Kidney (tissue), 13 donors: ENCODE measurements at regions not wholly inside any gene's neighbourhood (a gene's known extent, or its start where the extent isn't known, plus 50 kb on each side); places are given as distances from the start of the nearest gene placed in this dataset.

Experiments used
- DNase-seq, 5 donors: peaks; one replicate each; pipeline ENCODE4 v3.0.0-alpha.2; 2013 to 2020
- FAIRE-seq: peaks from 2 replicates; lab custom pipeline; 2012; peaks lifted over from hg19 to GRCh38; lab: Jason Lieb, UNC
- H3K27ac ChIP-seq, 2 donors: one replicate each; pipeline ENCODE4 v1.7.0; 2013; ENCODE audit warnings: low read depth in 2 of 2, low read length in 2 of 2, inconsistent platforms in 1 of 2
- H3K27me3 ChIP-seq: one replicate; pipeline ENCODE4 v1.7.1; 2013; ENCODE audit warnings: low read length, inconsistent platforms; ENCODE audit not compliant: control insufficient read depth, insufficient read depth
- H3K36me3 ChIP-seq, 3 donors: one replicate each; pipeline versions ENCODE4 v1.7.0 to v1.7.1; 2013; ENCODE audit warnings: low read length in 3 of 3, control low read depth in 1 of 3, inconsistent platforms in 1 of 3; ENCODE audit not compliant: insufficient read depth in 3 of 3, control insufficient read depth in 2 of 3
- H3K4me1 ChIP-seq, 3 donors: one replicate each; pipeline versions ENCODE4 v1.7.0 to v1.7.1; 2013; ENCODE audit warnings: low read length in 3 of 3, inconsistent platforms in 1 of 3, low read depth in 1 of 3; ENCODE audit not compliant: control insufficient read depth in 2 of 3, insufficient read depth in 2 of 3
- H3K4me3 ChIP-seq, 3 donors: one replicate each; pipeline versions ENCODE4 v1.7.0 to v1.8.1; 2013; ENCODE audit warnings: low read length in 3 of 3, control low read depth in 1 of 3, inconsistent platforms in 1 of 3
- H3K9ac ChIP-seq, 3 donors: one replicate each; pipeline versions ENCODE4 v1.7.0 to v1.7.1; 2013; ENCODE audit warnings: low read length in 3 of 3, control low read depth in 1 of 3, inconsistent platforms in 1 of 3
- H3K9me3 ChIP-seq, 3 donors: one replicate each; pipeline versions ENCODE4 v1.7.0 to v1.7.1; 2013; ENCODE audit warnings: low read length in 3 of 3, control low read depth in 1 of 3, inconsistent platforms in 1 of 3; ENCODE audit not compliant: control insufficient read depth in 2 of 3, insufficient read depth in 1 of 3
- intact Hi-C: fragments of 100-400 bp; cut with DNase I; formaldehyde crosslinking; loops from one replicate; pipeline ENCODE4 v1.11.1; 2022
- TF ChIP-seq, protein P1 (sequence below): IDR thresholded peaks from 3 replicates; pipeline ENCODE4 v1.5.1; 2012; ENCODE audit warnings: mild to moderate bottlenecking, moderate library complexity, borderline replicate concordance; ENCODE audit not compliant: insufficient read depth; ENCODE audit errors: extremely low read depth
- donor health status: control.
- donor health status: control.
- donor health status: control.
- donor health status: control.
- donor health status: control.
- donor health status: DM: yes; HTN: yes; CAD: no.
- donor health status: Normal renal cell carcinoma (clear cell type).

DNA sequence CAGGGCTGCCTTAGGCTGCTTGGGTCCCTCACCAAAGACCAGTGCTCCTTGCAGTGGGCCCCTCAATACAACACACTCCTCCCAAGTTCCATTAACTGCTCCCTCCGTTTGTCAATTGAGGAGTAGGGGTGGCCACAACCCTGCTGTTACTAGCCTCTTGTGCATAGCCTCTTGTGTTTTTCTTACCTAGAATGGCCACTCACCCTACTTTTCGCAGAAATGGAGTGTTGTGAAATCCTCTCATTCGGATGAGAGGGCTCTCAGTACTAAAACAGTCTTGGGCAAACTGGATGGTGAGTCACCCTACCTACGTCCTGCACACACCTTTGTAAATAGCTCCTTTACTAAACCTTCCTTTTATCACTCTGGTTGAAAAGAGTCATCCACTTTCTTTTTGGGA is 253.9 kb downstream of the OSR1 start:
- no peaks in the 10 kb centered on the region for H3K4me1 ChIP-seq
- H3K4me3 ChIP-seq, result no peak overlapping the region
- TF ChIP-seq, protein P1, sequence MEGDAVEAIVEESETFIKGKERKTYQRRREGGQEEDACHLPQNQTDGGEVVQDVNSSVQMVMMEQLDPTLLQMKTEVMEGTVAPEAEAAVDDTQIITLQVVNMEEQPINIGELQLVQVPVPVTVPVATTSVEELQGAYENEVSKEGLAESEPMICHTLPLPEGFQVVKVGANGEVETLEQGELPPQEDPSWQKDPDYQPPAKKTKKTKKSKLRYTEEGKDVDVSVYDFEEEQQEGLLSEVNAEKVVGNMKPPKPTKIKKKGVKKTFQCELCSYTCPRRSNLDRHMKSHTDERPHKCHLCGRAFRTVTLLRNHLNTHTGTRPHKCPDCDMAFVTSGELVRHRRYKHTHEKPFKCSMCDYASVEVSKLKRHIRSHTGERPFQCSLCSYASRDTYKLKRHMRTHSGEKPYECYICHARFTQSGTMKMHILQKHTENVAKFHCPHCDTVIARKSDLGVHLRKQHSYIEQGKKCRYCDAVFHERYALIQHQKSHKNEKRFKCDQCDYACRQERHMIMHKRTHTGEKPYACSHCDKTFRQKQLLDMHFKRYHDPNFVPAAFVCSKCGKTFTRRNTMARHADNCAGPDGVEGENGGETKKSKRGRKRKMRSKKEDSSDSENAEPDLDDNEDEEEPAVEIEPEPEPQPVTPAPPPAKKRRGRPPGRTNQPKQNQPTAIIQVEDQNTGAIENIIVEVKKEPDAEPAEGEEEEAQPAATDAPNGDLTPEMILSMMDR, result no peak
- DNase-seq (no peak), FAIRE-seq (no peak)
- H3K27ac ChIP-seq, result no peak overlapping the region
- H3K36me3 ChIP-seq, result no peaks in the 10 kb centered on the region
- no peaks in the 10 kb centered on the region for H3K27me3 ChIP-seq
- H3K9me3 ChIP-seq, result no peaks in the 10 kb centered on the region
- intact Hi-C loops, result no loop called here
- H3K9ac ChIP-seq, result no peak overlapping the region

GRCh38 chr2:19102696-19103423 is 255.6 kb downstream of the OSR1 start:
- Histone ChIP-seq H3K4me1 (no peaks in the 10 kb centered on the region), H3K9ac (no peak overlapping the region), H3K27ac (no peak overlapping the region), H3K27me3 (no peaks in the 10 kb centered on the region), H3K36me3 (no peaks in the 10 kb centered on the region), H3K4me3 (no peak overlapping the region), H3K9me3 (no peaks in the 10 kb centered on the region)
- FAIRE-seq (no peak), DNase-seq (no peak)
- intact Hi-C loops, result no loop called here
- TF ChIP-seq, protein P1, result no peak

DNA sequence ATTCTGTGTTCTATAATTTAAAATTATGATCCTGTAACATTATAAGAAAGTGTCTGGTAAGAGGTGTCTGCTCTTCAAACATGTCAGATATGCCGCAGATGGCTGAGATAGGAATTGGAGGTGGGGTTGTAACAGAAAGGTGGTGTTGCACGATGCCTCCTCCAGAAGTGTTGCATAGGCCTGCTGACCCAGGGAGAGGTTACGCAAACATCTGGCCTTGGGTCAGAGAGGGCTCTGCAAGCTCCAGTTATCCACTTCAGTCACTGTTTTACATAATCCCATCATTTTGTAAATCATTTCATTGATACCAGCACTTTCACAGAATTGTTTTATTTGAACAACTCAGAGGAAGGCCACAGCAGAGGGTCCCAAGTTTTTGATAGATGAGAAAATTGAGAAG is 256.5 kb downstream of the OSR1 start:
- Histone ChIP-seq H3K36me3 (no peaks in the 10 kb centered on the region), H3K9me3 (no peaks in the 10 kb centered on the region), H3K27ac (no peak overlapping the region), H3K9ac (no peak overlapping the region), H3K4me1 (no peaks in the 10 kb centered on the region), H3K4me3 (no peak overlapping the region), H3K27me3 (no peaks in the 10 kb centered on the region)
- intact Hi-C loops, result no loop called here
- DNase-seq (no peak), FAIRE-seq (no peak)
- TF ChIP-seq, protein P1, result no peak

GRCh38 chr2:19100570-19100969 is 257.9 kb downstream of the OSR1 start:
- TF ChIP-seq, protein P1, result no peak
- Histone ChIP-seq H3K27me3 (no peaks in the 10 kb centered on the region), H3K27ac (no peak overlapping the region), H3K9ac (no peak overlapping the region), H3K4me1 (no peaks in the 10 kb centered on the region), H3K36me3 (no peaks in the 10 kb centered on the region), H3K4me3 (no peak overlapping the region), H3K9me3 (no peaks in the 10 kb centered on the region)
- FAIRE-seq (no peak), DNase-seq (no peak)
- intact Hi-C loops, result no loop called here
